IMR-90 (cell line): ENCODE measurements at regions not wholly inside any gene's neighbourhood (a gene's known extent, or its start where the extent isn't known, plus 50 kb on each side); places are given as distances from the start of the nearest gene placed in this dataset.

Experiments
- ATAC-seq: fragments of 200-7000 bp; cut with Tn5 transposase; 2 replicates; pipeline ENCODE4 v1.9.1; 2020; ENCODE audit warnings: low read depth, mild to moderate bottlenecking, moderate library complexity
- BruUV-seq: library from RNA; stranded (reverse); fragments of 400-500 nt; replicated peaks from 2 replicates; lab custom pipeline; 2021; lab: Mats Ljungman, UMichigan
- CTCF ChIA-PET: fragments of 300-600 bp; formaldehyde crosslinking; extraction: SDS; loops from one replicate; lab custom pipeline; 2021; ENCODE audit warnings: antibody characterized with exemption; lab: Yijun Ruan, JAX
- POLR2A ChIA-PET: fragments of 300-600 bp; sonication (Branson Sonifier 250); formaldehyde crosslinking; loops from one replicate; lab custom pipeline; 2022; ENCODE audit warnings: antibody characterized with exemption; ENCODE audit not compliant: unreplicated experiment; lab: Charles Lee
- DNase-seq: peaks from one replicate; pipeline ENCODE4 v3.0.0; 2013
- H2AFZ ChIP-seq: replicated peaks from 2 replicates; pipeline ENCODE3; 2013; ENCODE audit warnings: low read length, mild to moderate bottlenecking; ENCODE audit not compliant: poor library complexity
- H2AK5ac ChIP-seq: 2 replicates; pipeline ENCODE4 v1.6.1; 2013; ENCODE audit warnings: low read depth, low read length, inconsistent platforms
- H2AK9ac ChIP-seq: replicated peaks from 2 replicates; pipeline ENCODE3; 2013; ENCODE audit warnings: mild to moderate bottlenecking, low read depth, low read length, moderate library complexity; ENCODE audit not compliant: poor library complexity
- H2BK120ac ChIP-seq: 2 replicates; pipeline ENCODE4 v1.6.1; 2013; ENCODE audit warnings: low read depth, low read length, inconsistent platforms
- H2BK15ac ChIP-seq: 3 replicates; pipeline ENCODE4 v1.6.1; 2013; ENCODE audit warnings: low read depth, low read length, inconsistent platforms
- H2BK20ac ChIP-seq: 2 replicates; pipeline ENCODE4 v1.6.1; 2013; ENCODE audit warnings: low read depth, mild to moderate bottlenecking, inconsistent platforms, low read length, moderate library complexity
- H2BK5ac ChIP-seq: 2 replicates; pipeline ENCODE4 v1.6.1; 2013; ENCODE audit warnings: mild to moderate bottlenecking, low read depth, low read length, inconsistent platforms; ENCODE audit not compliant: poor library complexity, severe bottlenecking
- H3K14ac ChIP-seq: replicated peaks from 2 replicates; pipeline ENCODE4 v1.6.1; 2013; ENCODE audit warnings: low read depth, low read length, inconsistent platforms
- H3K18ac ChIP-seq: 2 replicates; pipeline ENCODE4 v1.6.1; 2013; ENCODE audit warnings: low read depth, low read length, control low read depth
- H3K23ac ChIP-seq: 2 replicates; pipeline ENCODE4 v1.6.1; 2013; ENCODE audit warnings: low read depth, low read length, inconsistent platforms
- H3K27ac ChIP-seq: 2 replicates; pipeline ENCODE4 v1.5.1; 2013; ENCODE audit warnings: mild to moderate bottlenecking, control low read depth, low read length; ENCODE audit not compliant: insufficient read depth
- H3K27me3 ChIP-seq: 2 replicates; pipeline ENCODE4 v1.6.1; 2013; ENCODE audit warnings: low read length; ENCODE audit not compliant: control insufficient read depth, insufficient read depth
- H3K36me3 ChIP-seq: 2 replicates; pipeline ENCODE4 v1.6.1; 2013; ENCODE audit warnings: low read length, mixed read lengths; ENCODE audit not compliant: control insufficient read depth, insufficient read depth
- H3K4ac ChIP-seq: 2 replicates; pipeline ENCODE4 v1.6.1; 2013; ENCODE audit warnings: low read depth, low read length, inconsistent platforms
- H3K4me1 ChIP-seq: 2 replicates; pipeline ENCODE4 v1.6.1; 2013; ENCODE audit warnings: low read length, mixed read lengths; ENCODE audit not compliant: control insufficient read depth, insufficient read depth
- H3K4me2 ChIP-seq: 2 replicates; pipeline ENCODE4 v1.6.1; 2013; ENCODE audit warnings: low read depth, mild to moderate bottlenecking, control low read depth, low read length, moderate library complexity
- H3K4me3 ChIP-seq: 2 replicates; pipeline ENCODE4 v1.5.1; 2013; ENCODE audit warnings: low read depth, mild to moderate bottlenecking, control low read depth, low read length, moderate library complexity; ENCODE audit not compliant: insufficient read depth
- H3K56ac ChIP-seq: 2 replicates; pipeline ENCODE4 v1.6.1; 2013; ENCODE audit warnings: low read length, inconsistent platforms; ENCODE audit not compliant: insufficient read depth; ENCODE audit errors: extremely low read depth
- H3K79me1 ChIP-seq, 2 experiments: 2 replicates each; pipeline ENCODE4 v1.6.1; 2013; ENCODE audit warnings: low read length in 2 of 2, inconsistent platforms in 1 of 2, low read depth in 1 of 2
- H3K9ac ChIP-seq: 2 replicates; pipeline ENCODE4 v1.6.1; 2013; ENCODE audit warnings: low read depth, low read length, control low read depth
- H3K9me1 ChIP-seq: 2 replicates; pipeline ENCODE4 v1.6.1; 2013; ENCODE audit warnings: low read length, inconsistent platforms; ENCODE audit not compliant: insufficient read depth
- H3K9me3 ChIP-seq: 2 replicates; pipeline ENCODE4 v1.6.1; 2013; ENCODE audit warnings: low read length; ENCODE audit not compliant: control insufficient read depth, insufficient read depth
- H4K20me1 ChIP-seq: 2 replicates; pipeline ENCODE4 v1.6.1; 2013; ENCODE audit warnings: low read length, inconsistent platforms; ENCODE audit not compliant: insufficient read depth
- H4K5ac ChIP-seq: 2 replicates; pipeline ENCODE4 v1.6.1; 2013; ENCODE audit warnings: mild to moderate bottlenecking, low read depth, low read length, control low read depth
- H4K8ac ChIP-seq, 2 experiments: 2 replicates each; pipeline ENCODE4 v1.6.1; 2013; ENCODE audit warnings: low read depth in 2 of 2, low read length in 2 of 2, control low read depth in 1 of 2, inconsistent platforms in 1 of 2
- H4K91ac ChIP-seq: 2 replicates; pipeline ENCODE4 v1.6.1; 2013; ENCODE audit warnings: low read depth, low read length, inconsistent platforms; ENCODE audit not compliant: insufficient read depth
- BHLHE40 ChIP-seq: fragments of 150-350 bp; IDR thresholded peaks from 2 replicates; pipeline ENCODE4 v1.6.1; 2016; ENCODE audit warnings: mild to moderate bottlenecking, low read depth, low read length
- CEBPB ChIP-seq: IDR thresholded peaks from 2 replicates; pipeline ENCODE4 v1.6.1; 2012; ENCODE audit warnings: low read depth, low read length, improper control_type of control experiment
- CHD1 ChIP-seq: IDR thresholded peaks from 2 replicates; pipeline ENCODE4 v1.6.1; 2012; ENCODE audit warnings: low read depth, low read length, improper control_type of control experiment
- FOS ChIP-seq: fragments of 150-350 bp; IDR thresholded peaks from 2 replicates; pipeline ENCODE4 v1.6.1; 2016; ENCODE audit warnings: low read depth, low read length
- MAZ ChIP-seq: IDR thresholded peaks from 2 replicates; pipeline ENCODE4 v1.6.1; 2012; ENCODE audit warnings: low read depth, mild to moderate bottlenecking, low read length, improper control_type of control experiment, moderate library complexity, borderline replicate concordance
- MXI1 ChIP-seq: IDR thresholded peaks from 2 replicates; pipeline ENCODE4 v1.6.1; 2012; ENCODE audit warnings: low read depth, mild to moderate bottlenecking, low read length, moderate library complexity, borderline replicate concordance
- NFE2L2 ChIP-seq: fragments of 150-350 bp; IDR thresholded peaks from 2 replicates; pipeline ENCODE4 v1.6.1; 2016; ENCODE audit warnings: low read depth, mild to moderate bottlenecking, low read length
- RAD21 ChIP-seq: IDR thresholded peaks from 2 replicates; pipeline ENCODE4 v1.6.1; 2012; ENCODE audit warnings: low read length, improper control_type of control experiment
- RCOR1 ChIP-seq: IDR thresholded peaks from 2 replicates; pipeline ENCODE4 v1.6.1; 2012; ENCODE audit warnings: mild to moderate bottlenecking, low read length, improper control_type of control experiment; ENCODE audit not compliant: insufficient replicate concordance
- RFX5 ChIP-seq: IDR thresholded peaks from 2 replicates; pipeline ENCODE4 v1.8.0; 2012; ENCODE audit warnings: low read depth, mild to moderate bottlenecking, low read length, moderate library complexity
- SMC3 ChIP-seq: fragments of 150-350 bp; IDR thresholded peaks from 2 replicates; pipeline ENCODE4 v1.6.1; 2016; ENCODE audit warnings: low read depth, mild to moderate bottlenecking, antibody characterized with exemption, low read length, moderate library complexity
- WGBS, 2 experiments: methylation state at CpG; one replicate each; pipeline versions ENCODE4 v1.1.5 to v1.1.7; 2013; ENCODE audit warnings: missing lambda C conversion rate in 2 of 2; ENCODE audit not compliant: insufficient read length in 1 of 2; ENCODE audit errors: extremely low coverage in 2 of 2; 5-methylcytosine and 5-hydroxymethylcytosine counted together
- dilution Hi-C: fragments of 300-500 bp; cut with HindIII; formaldehyde crosslinking; loops from one replicate; pipeline ENCODE4 v1.14.3; 2018; ENCODE audit warnings: low sequenced_read_pairs; ENCODE audit not compliant: unreplicated experiment
- in situ Hi-C: fragments of 300-500 bp; cut with MboI; formaldehyde crosslinking; loops from 3 replicates; pipeline ENCODE4 v1.14.3; 2019; ENCODE audit warnings: low sequenced_read_pairs, inconsistent platforms, mixed read lengths
- intact Hi-C: fragments of 100-400 bp; cut with micrococcal nuclease; formaldehyde crosslinking; loops from 2 replicates; pipeline ENCODE4 v1.10.0; 2022
- TF ChIP-seq, protein P1 (sequence below): fragments of 150-350 bp; IDR thresholded peaks from 2 replicates; pipeline ENCODE4 v1.6.1; 2016; ENCODE audit warnings: low read depth, mild to moderate bottlenecking, low read length, moderate library complexity, borderline replicate concordance
- TF ChIP-seq, protein P2 (sequence below): conservative IDR thresholded peaks from 2 replicates; pipeline ENCODE4 v1.5.1; 2012; ENCODE audit warnings: mild to moderate bottlenecking, low read depth, low read length, improper control_type of control experiment
- TF ChIP-seq, protein P3 (sequence below): fragments of 150-350 bp; IDR thresholded peaks from 2 replicates; pipeline ENCODE4 v1.6.1; 2017; ENCODE audit warnings: mild to moderate bottlenecking, antibody characterized with exemption, low read length, low read depth

DNA sequence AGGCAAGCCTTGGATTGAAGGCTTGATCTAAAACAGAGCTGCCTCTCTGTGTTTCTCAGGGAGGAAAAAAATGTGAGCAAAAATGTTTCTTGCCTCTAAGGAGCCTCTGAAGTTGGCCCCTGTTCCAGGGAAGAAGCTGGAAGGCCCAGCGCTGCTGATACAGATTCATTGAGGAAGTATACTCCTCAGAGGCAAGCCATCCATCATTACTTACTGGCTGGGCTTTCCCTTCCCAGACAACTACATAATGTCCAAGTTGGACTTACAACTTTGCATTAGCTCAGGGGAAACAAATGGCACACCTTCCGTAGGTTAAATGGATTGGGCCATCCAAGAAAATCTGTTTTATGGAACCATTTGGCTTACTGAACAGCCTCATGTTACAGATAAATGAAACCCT is 263.7 kb upstream of the SEL1L start:
- DNase-seq, result no peak
- Histone ChIP-seq H3K27ac (no peak overlapping the region), H3K4me3 (no peak overlapping the region), H3K18ac (no peak overlapping the region), H3K23ac (no peak overlapping the region), H4K5ac (no peak overlapping the region), H3K4me1 (no peaks in the 10 kb centered on the region), H4K91ac (no peak overlapping the region), H2AK9ac (no peak overlapping the region), H4K8ac (no peak overlapping the region), H2BK120ac (no peak overlapping the region), H3K14ac (no peak overlapping the region), H3K4ac (no peak overlapping the region), H2BK5ac (no peak overlapping the region), H2BK15ac (no peak overlapping the region), H3K9me3 (peaks cover 11% of the 10 kb centered on the region), H3K9me1 (no peaks in the 10 kb centered on the region), H3K9ac (no peak overlapping the region), H2BK20ac (no peak overlapping the region), H2AFZ (no peak overlapping the region), H3K79me1 (no peaks in the 10 kb centered on the region), H3K56ac (no peak overlapping the region), H3K36me3 (no peaks in the 10 kb centered on the region), H3K27me3 (no peaks in the 10 kb centered on the region), H2AK5ac (no peak overlapping the region), H4K20me1 (no peaks in the 10 kb centered on the region), H3K4me2 (no peak overlapping the region)
- POLR2A ChIA-PET, result no interaction called here
- WGBS, 2 experiments, result no CpG with 5 or more reads among the region's 2 CpGs
- no TSS peak for BruUV-seq
- CTCF ChIA-PET, result no interaction called here
- dilution Hi-C loops, result no loop called here
- no peak for ATAC-seq
- in situ Hi-C loops, result no loop called here
- TF ChIP-seq RAD21, result no peak
- TF ChIP-seq SMC3, result no peak
- TF ChIP-seq, protein P1, sequence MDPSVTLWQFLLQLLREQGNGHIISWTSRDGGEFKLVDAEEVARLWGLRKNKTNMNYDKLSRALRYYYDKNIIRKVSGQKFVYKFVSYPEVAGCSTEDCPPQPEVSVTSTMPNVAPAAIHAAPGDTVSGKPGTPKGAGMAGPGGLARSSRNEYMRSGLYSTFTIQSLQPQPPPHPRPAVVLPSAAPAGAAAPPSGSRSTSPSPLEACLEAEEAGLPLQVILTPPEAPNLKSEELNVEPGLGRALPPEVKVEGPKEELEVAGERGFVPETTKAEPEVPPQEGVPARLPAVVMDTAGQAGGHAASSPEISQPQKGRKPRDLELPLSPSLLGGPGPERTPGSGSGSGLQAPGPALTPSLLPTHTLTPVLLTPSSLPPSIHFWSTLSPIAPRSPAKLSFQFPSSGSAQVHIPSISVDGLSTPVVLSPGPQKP, result no peak
- TF ChIP-seq MXI1, result no peak
- TF ChIP-seq CEBPB, result no peak
- no peak for TF ChIP-seq RFX5
- TF ChIP-seq MAZ, result no peak
- no peak for TF ChIP-seq RCOR1
- TF ChIP-seq, protein P2, sequence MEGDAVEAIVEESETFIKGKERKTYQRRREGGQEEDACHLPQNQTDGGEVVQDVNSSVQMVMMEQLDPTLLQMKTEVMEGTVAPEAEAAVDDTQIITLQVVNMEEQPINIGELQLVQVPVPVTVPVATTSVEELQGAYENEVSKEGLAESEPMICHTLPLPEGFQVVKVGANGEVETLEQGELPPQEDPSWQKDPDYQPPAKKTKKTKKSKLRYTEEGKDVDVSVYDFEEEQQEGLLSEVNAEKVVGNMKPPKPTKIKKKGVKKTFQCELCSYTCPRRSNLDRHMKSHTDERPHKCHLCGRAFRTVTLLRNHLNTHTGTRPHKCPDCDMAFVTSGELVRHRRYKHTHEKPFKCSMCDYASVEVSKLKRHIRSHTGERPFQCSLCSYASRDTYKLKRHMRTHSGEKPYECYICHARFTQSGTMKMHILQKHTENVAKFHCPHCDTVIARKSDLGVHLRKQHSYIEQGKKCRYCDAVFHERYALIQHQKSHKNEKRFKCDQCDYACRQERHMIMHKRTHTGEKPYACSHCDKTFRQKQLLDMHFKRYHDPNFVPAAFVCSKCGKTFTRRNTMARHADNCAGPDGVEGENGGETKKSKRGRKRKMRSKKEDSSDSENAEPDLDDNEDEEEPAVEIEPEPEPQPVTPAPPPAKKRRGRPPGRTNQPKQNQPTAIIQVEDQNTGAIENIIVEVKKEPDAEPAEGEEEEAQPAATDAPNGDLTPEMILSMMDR, result no peak
- TF ChIP-seq NFE2L2, result no peak
- TF ChIP-seq FOS, result no peak
- TF ChIP-seq CHD1, result no peak
- TF ChIP-seq, protein P3, sequence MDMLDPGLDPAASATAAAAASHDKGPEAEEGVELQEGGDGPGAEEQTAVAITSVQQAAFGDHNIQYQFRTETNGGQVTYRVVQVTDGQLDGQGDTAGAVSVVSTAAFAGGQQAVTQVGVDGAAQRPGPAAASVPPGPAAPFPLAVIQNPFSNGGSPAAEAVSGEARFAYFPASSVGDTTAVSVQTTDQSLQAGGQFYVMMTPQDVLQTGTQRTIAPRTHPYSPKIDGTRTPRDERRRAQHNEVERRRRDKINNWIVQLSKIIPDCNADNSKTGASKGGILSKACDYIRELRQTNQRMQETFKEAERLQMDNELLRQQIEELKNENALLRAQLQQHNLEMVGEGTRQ, result no peak
- no peak for TF ChIP-seq BHLHE40
- intact Hi-C loops, result no loop called here
